Right lobe of liver (tissue), 4 donors: ENCODE measurements at regions not wholly inside any gene's neighbourhood (a gene's known extent, or its start where the extent isn't known, plus 50 kb on each side); places are given as distances from the start of the nearest gene placed in this dataset.

Experiments
- POLR2A ChIP-seq: fragments of 450-650 bp; IDR thresholded peaks from one replicate; pipeline ENCODE4 v1.6.1; 2017; ENCODE audit warnings: antibody characterized with exemption, mild to moderate bottlenecking
- TF ChIP-seq, protein P1 (sequence below), 4 donors: fragments of 200-600 bp in 3 of 4; fragments of 450-650 bp in 1 of 4; IDR thresholded peaks; one replicate each; pipeline versions ENCODE4 v1.5.1 to v1.8.0; 2016 to 2022; ENCODE audit warnings: antibody characterized with exemption in 4 of 4, mild to moderate bottlenecking in 2 of 4
- donor health status: DM: no; HTN: no; CAD: no.
- donor health status: DM: no; HTN: no; CAD: no.
- donor health status: DM: no; HTN: yes; CAD: no.

GRCh38 chr1:157352216-157352615 is 200.1 kb downstream of the FCRL5 start:
- TF ChIP-seq, protein P1, sequence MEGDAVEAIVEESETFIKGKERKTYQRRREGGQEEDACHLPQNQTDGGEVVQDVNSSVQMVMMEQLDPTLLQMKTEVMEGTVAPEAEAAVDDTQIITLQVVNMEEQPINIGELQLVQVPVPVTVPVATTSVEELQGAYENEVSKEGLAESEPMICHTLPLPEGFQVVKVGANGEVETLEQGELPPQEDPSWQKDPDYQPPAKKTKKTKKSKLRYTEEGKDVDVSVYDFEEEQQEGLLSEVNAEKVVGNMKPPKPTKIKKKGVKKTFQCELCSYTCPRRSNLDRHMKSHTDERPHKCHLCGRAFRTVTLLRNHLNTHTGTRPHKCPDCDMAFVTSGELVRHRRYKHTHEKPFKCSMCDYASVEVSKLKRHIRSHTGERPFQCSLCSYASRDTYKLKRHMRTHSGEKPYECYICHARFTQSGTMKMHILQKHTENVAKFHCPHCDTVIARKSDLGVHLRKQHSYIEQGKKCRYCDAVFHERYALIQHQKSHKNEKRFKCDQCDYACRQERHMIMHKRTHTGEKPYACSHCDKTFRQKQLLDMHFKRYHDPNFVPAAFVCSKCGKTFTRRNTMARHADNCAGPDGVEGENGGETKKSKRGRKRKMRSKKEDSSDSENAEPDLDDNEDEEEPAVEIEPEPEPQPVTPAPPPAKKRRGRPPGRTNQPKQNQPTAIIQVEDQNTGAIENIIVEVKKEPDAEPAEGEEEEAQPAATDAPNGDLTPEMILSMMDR (IDR thresholded peaks at IDR 0.05), result no peak
- no peak for TF ChIP-seq POLR2A
